Heart right ventricle (tissue), 16 donors: ENCODE measurements at regions not wholly inside any gene's neighbourhood (a gene's known extent, or its start where the extent isn't known, plus 50 kb on each side); places are given as distances from the start of the nearest gene placed in this dataset.
"Not testable (repeated sequence)": the region's sequence is repeated elsewhere in the genome, so short reads cannot be mapped to it uniquely, and the experiment has no call there.

Experiments
- ATAC-seq, 8 donors: fragments of 200-7000 bp; cut with Tn5 transposase; one replicate each; pipeline ENCODE4 v1.9.1; 2020; ENCODE audit warnings: mild to moderate bottlenecking in 8 of 8, moderate library complexity in 8 of 8, moderate number of reproducible peaks in 1 of 8
- DNase-seq, 2 donors: peaks; one replicate each; pipeline ENCODE4 v3.0.0-alpha.2; 2020
- H3K27ac ChIP-seq, 10 donors: fragments of 200-600 bp; sonication (generic) in 2 of 10; one replicate each; pipeline versions ENCODE4 v1.5.0 to v1.8.0; 2020 to 2022; ENCODE audit warnings: mild to moderate bottlenecking in 3 of 10
- H3K27me3 ChIP-seq, 7 donors: fragments of 200-600 bp; one replicate each; pipeline ENCODE4 v1.8.0; 2021 to 2022; ENCODE audit warnings: mild to moderate bottlenecking in 2 of 7
- H3K36me3 ChIP-seq, 9 donors: fragments of 200-600 bp; sonication (generic) in 1 of 9; one replicate each; pipeline versions ENCODE4 v1.5.0 to v1.8.0; 2020 to 2022; ENCODE audit warnings: mild to moderate bottlenecking in 2 of 9
- H3K4me1 ChIP-seq, 9 donors: fragments of 200-600 bp; sonication (generic) in 1 of 9; one replicate each; pipeline versions ENCODE4 v1.5.0 to v1.8.0; 2020 to 2022; ENCODE audit warnings: mild to moderate bottlenecking in 4 of 9
- H3K4me3 ChIP-seq, 10 donors: fragments of 200-600 bp; sonication (generic) in 2 of 10; one replicate each; pipeline versions ENCODE4 v1.5.0 to v1.8.0; 2020 to 2022; ENCODE audit warnings: mild to moderate bottlenecking in 7 of 10, moderate library complexity in 2 of 10
- H3K9me3 ChIP-seq, 11 donors: fragments of 200-600 bp in 10 of 11; sonication (generic) in 2 of 11; one replicate each; pipeline versions ENCODE4 v1.5.0 to v1.8.0; 2013 to 2022; ENCODE audit warnings: mild to moderate bottlenecking in 2 of 11, control low read depth in 1 of 11, moderate library complexity in 1 of 11
- CTCF ChIP-seq, 9 donors: fragments of 200-600 bp; sonication (generic) in 2 of 9; IDR thresholded peaks; one replicate each; pipeline versions ENCODE4 v1.5.0 to v1.8.0; 2021 to 2022; ENCODE audit warnings: antibody characterized with exemption in 9 of 9, mild to moderate bottlenecking in 5 of 9, moderate library complexity in 1 of 9
- WGBS, 2 donors: extraction: QIAGEN DNeasy Blood & Tissue Kit; methylation state at CpG; one replicate each; pipeline ENCODE4 v1.1.7; 2013; ENCODE audit warnings: inconsistent platforms in 1 of 2; 5-methylcytosine and 5-hydroxymethylcytosine counted together
- intact Hi-C, 10 donors: fragments of 100-400 bp; cut with DNase I; formaldehyde crosslinking; loops; one replicate each; pipeline versions ENCODE4 v1.11.1 to v1.14.2; 2022
- donor health status: Arrhythmogenic right ventricular cardiomyopathy.
- donor health status: ischemic (EF 13 %, LVEDD 7.1; RV severe dilation, severe dysfunction).
- donor health status: healthy with polysubstance abuse.
- donor health status: DM: no; HTN: yes; CAD: no.
- donor health status: DM: no; HTN: no; CAD: no.
- donor health status: ischemic (EF 25% LVEDD 6.9; RV normal size, moderate dysfunction).
- donor health status: ischemic (EF 25% LVEDD 5.7; RV mildly dilated, moderate dysfunction).
- donor health status: healthy.
- donor health status: DM: yes; HTN: yes; CAD: no.
- donor health status: Ischemic cardiomyopathy.
- donor health status: ischemic (EF 35%, LVEDD 5.7; RV mildly dilated, moderate dysfunction).
- donor health status: nonischemic (EF 11% LVEDD 7.7; RV severe dilation, severe dysfunction).
- donor health status: DM: yes; HTN: yes; CAD: no.
- donor health status: PGD.
- donor health status: ischemic (EF 29% LVEDD 5.4; RV normal size, mild dysfunction).
- donor health status: nonischemic (EF 23%, LVEDD 6.1; RV moderate dilation, normal function).

DNA sequence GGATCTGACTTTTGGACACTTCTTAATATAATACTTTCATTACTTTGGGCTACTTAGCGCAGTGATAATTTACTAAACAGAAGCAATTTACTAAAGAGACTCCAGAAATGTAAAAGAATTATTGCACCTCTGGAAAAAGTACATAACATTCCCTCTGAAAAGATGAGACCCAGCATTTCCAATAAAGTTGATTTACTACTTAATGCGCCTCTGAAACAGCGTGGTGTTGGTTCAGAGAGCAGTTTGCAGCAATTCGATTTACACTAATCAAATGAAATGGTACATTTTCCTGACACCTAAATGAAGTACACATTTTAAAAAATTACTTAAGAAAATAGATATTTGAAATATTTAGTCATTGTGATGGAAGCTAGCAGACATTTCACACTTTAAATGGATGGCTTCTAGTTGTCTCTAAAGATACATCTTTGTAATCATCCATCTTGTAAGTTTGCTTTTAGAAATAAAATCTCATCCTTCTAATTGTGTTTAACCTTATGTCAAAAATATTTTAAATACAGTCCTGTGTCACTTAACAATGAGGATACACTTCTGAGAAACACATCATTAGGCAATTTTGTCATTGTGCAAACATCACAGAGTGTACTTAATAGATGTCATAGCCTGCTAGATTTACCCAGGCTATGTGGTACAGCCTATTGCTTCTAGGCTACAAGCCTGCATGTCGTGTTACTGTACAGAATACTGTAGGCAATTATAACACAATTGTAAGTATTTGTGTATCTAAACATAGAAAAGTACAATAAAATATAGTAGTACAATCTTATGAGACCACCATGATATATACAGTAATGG, 284.6 kb upstream of the UBE2E3 start:
- Histone ChIP-seq H3K27me3 (peaks cover 0 to 3% (median 0%) of the 10 kb centered on the region in 7 donors), H3K27ac (no peak overlapping the region), H3K4me3 (no peak overlapping the region), H3K9me3 (no peaks in the 10 kb centered on the region), H3K4me1 (no peaks in the 10 kb centered on the region), H3K36me3 (no peaks in the 10 kb centered on the region)
- DNase-seq = no peak
- TF ChIP-seq CTCF (IDR thresholded peaks at IDR 0.05) = no peak
- intact Hi-C loops = no loop called here
- no peak for ATAC-seq
- 81 to 83% methylated on average over 5 of the region's 5 CpGs for WGBS, 2 donors

- intact Hi-C loops = no loop called here
- DNase-seq = no peak
- Histone ChIP-seq H3K27ac (no peak overlapping the region), H3K4me3 (no peak overlapping the region), H3K36me3 (no peaks in the 10 kb centered on the region), H3K27me3 (peaks cover 0 to 3% (median 0%) of the 10 kb centered on the region in 7 donors), H3K9me3 (no peaks in the 10 kb centered on the region), H3K4me1 (no peaks in the 10 kb centered on the region)
- no peak for TF ChIP-seq CTCF (IDR thresholded peaks at IDR 0.05)
- 48 to 50% methylated on average over 5 of the region's 5 CpGs for WGBS, 2 donors
- ATAC-seq = no peak
These were observed 285.7 kb upstream of the UBE2E3 start for GRCh38 chr2:180694445-180695421.

DNA sequence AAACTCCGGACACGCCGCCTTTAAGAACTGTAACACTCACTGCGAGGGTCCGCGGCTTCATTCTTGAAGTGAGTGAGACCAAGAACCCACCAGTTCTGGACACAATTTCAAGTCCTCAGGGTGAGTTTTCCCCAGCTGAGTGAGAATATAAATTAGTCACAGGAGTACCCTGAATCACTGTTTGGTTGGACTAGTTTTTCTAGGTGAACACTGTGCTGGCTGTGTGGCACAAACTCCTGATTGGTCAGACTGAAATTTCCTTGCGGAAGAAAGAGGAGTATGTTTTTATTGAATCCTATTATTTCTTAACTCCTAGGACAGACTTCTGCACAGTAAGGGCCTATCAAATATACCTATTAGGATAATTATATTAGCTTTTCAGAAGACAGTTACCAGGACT, 288.1 kb upstream of the UBE2E3 start:
- H3K4me1 ChIP-seq = no peaks in the 10 kb centered on the region
- ATAC-seq = no peak
- 89 to 90% methylated on average over 7 of the region's 7 CpGs for WGBS, 2 donors
- intact Hi-C loops = no loop called here
- H3K27ac ChIP-seq = no peak overlapping the region
- H3K27me3 ChIP-seq = no peaks in the 10 kb centered on the region
- H3K4me3 ChIP-seq = no peak overlapping the region
- TF ChIP-seq CTCF (IDR thresholded peaks at IDR 0.05) = no peak
- H3K36me3 ChIP-seq = no peaks in the 10 kb centered on the region
- no peak for DNase-seq
- no peaks in the 10 kb centered on the region for H3K9me3 ChIP-seq

GRCh38 chr2:180691855-180692223, 288.6 kb upstream of the UBE2E3 start:
- H3K27me3 ChIP-seq, intact Hi-C loops, H3K9me3 ChIP-seq, DNase-seq, H3K27ac ChIP-seq, ATAC-seq, H3K4me3 ChIP-seq, H3K4me1 ChIP-seq, H3K36me3 ChIP-seq: not testable (repeated sequence)
- WGBS, 2 donors = 93 to 94% methylated on average over 15 of the region's 15 CpGs

DNA sequence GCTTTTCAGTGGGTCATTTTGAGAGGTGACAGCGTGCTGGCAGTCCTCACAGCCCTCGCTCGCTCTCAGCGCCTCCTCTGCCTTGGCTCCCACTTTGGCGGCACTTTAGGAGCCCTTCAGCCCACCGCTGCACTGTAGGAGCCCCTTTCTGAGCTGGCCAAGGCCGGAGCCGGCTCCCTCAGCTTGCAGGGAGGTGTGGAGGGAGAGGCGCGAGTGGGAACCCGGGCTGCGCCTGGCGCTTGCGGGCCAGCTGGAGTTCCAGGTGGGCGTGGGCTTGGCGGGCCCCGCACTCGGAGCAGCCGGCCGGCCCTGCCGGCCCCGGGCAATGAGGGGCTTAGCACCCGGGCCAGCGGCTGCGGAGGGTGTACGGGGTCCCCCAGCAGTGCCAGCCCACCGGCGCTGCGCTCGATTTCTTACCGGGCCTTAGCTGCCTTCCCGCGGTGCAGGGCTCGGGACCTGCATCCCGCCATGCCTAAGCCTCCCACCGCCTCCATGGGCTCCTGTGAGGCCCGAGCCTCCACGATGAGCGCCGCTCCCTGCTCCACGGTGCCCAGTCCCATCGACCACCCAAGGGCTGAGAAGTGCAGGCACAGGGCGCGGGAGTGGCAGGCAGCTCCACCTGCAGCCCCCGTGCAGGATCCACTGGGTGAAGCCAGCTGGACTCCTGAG, 289.1 kb upstream of the UBE2E3 start:
- H3K27ac ChIP-seq, H3K36me3 ChIP-seq, H3K9me3 ChIP-seq, H3K4me1 ChIP-seq, H3K4me3 ChIP-seq, DNase-seq, intact Hi-C loops, ATAC-seq, H3K27me3 ChIP-seq: not testable (repeated sequence)
- WGBS, 2 donors = 93 to 96% methylated on average over 39 to 41 of the region's 45 CpGs
